ENCODE measurements at regions not wholly inside any gene's neighbourhood (a gene's known extent, or its start where the extent isn't known, plus 50 kb on each side); places are given as distances from the start of the nearest gene placed in this dataset.

- TF ChIP-seq RAD21 (IDR thresholded peaks at IDR 0.05 in 1 of 2, conservative IDR thresholded peaks at IDR 0.05 in 1 of 2; ENCODE audit: low read depth in 2 of 2, low read length in 2 of 2) = no peak
- no peak for TF ChIP-seq POLR2AphosphoS5 (IDR thresholded peaks at IDR 0.05; ENCODE audit: low read depth, low read length)
- TF ChIP-seq SAP30 (IDR thresholded peaks at IDR 0.05; ENCODE audit: insufficient read depth, insufficient replicate concordance, low read length) = no peak
- no peak for TF ChIP-seq SP4 (IDR thresholded peaks at IDR 0.05; ENCODE audit: low read length)
- TF ChIP-seq BCL11A (IDR thresholded peaks at IDR 0.05; ENCODE audit: low read depth in 2 of 2, low read length in 2 of 2) = no peak
- TF ChIP-seq SUZ12 (IDR thresholded peaks at IDR 0.05; ENCODE audit: low read length) = no peak
- no peak for TF ChIP-seq RXRA (IDR thresholded peaks at IDR 0.05; ENCODE audit: insufficient read depth, low read depth, low read length)
Observed at GRCh38 chr5:102594192-102594591, 95.4 kb upstream of the SLCO6A1 start (continued).
